NCI-H146 treated with DMSO at 0.1 percent for 48 hours (cell line): ENCODE measurements at regions not wholly inside any gene's neighbourhood (a gene's known extent, or its start where the extent isn't known, plus 50 kb on each side); places are given as distances from the start of the nearest gene placed in this dataset.
"Not testable (repeated sequence)": the region's sequence is repeated elsewhere in the genome, so short reads cannot be mapped to it uniquely, and the experiment has no call there.

Experiments
- DNase-seq: peaks from one replicate; lab custom pipeline; 2025; ENCODE audit not compliant: unreplicated experiment; lab: John Stamatoyannopoulos, UW

DNA sequence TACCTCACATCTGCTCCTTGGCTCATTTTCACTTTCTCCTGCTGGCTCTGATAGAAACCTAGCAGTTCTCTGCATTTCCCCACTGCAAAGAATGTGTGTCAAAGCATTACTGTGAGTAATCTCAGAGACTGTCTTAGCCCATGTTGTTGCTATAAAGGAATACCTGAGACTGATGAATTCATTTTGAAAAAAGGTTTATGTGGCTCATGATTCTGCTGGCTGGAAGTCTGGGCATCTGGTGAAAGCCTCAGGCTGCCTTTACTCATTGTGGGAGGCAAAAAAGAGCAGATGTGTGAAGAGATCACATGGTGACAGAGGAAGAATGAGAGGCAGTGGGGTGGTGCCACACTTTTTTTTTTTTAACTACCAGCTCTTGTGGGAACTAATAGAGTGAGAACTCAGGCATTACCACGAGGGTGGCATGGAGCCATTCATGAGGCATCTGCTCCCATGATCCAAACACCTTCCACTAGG is 191.6 kb upstream of the CTNND2 start:
- no peak for DNase-seq

DNA sequence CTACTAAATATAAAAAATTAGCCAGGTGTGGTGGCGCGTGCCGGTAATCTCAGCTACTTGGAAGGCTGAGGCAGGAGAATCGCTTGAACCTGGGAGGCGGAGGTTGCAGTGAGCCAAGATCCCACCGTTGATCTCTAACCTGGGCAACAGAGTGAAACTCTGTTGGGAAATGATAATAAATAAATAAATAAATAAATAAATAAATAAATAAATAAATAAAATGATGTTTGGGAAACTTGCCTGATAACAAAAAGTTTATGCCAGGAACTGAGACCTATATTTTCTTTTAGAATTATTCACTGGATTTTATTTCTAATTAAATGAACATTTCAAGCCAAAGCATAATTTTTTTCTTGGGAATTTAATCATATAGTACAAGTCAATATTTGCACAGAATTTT is 189.3 kb upstream of the CTNND2 start:
- DNase-seq, result no peak

DNA sequence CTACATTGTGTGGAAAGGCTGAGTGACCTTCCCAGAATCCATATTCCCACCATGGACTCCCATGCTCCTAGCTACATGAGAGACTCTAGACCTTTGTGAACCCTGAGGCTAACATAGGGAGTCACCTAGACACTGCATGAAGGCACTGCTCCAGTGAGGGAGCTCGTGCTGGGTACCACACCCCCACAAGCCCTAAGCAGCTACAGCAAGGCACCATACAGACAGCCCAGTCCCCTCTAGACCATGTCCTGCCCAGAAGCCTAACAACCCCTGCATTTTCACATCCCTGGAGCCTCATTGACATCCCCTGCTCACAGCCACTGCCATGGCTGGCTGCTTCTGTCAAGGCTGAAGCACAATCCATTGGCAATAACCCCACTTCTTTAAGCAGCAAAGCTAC is 176.5 kb upstream of the CTNND2 start:
- DNase-seq, result no peak

DNA sequence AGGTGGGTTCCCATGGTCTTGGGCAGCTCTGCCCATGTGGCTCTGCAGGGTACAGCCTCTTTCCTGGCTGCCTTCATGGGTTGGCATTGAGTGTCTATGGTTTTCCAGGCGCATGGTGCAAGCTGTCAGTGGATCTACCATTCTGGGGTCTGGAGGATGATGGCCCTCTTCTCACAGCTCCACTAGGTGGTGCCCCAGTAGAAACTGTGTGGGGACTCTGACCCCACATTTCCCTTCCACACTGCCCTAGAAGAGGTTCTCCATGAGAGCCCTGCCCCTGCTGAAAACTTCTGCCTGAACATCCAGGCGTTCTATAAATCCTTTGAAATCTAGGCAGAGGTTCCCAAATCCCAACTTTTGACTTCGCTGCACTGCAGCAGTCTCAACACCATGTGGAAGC is 174.0 kb upstream of the CTNND2 start:
- DNase-seq, result not testable (repeated sequence)

- DNase-seq, result no peak
Observed at GRCh38 chr5:12073426-12073825, 169.2 kb upstream of the CTNND2 start.

- DNase-seq, result no peak
Observed at GRCh38 chr5:12072441-12072840, 168.2 kb upstream of the CTNND2 start.

- DNase-seq, result no peak
Observed at GRCh38 chr5:12071455-12071854, 167.2 kb upstream of the CTNND2 start.

DNA sequence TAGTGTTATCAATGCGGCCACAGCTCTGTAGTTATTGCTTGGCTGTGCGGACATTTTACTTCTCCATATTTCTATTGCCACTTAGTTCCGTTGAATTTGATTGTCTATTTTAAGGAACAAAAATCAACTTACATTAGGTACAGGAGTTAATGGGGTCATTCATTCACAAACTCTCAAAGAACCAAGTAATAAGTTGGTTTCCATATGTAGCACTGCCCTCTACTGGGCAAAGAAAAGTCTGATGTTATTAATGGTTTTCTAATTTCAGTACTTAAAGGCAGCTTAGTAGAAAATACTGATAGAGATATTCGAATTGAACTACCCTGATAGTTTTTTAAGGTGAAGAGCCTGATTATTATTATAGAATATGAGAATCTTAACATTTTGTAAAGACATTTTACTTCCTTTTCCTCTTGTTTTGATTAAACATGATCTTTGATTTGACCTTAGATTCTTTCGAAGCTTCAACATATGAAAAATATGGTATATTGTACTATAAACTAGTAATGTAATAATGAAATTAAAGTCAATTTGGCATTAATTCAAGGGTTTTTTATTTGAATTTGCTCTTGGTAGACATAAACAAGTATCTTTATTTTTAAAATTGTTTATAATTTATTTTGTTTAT is 119.5 kb upstream of the CTNND2 start:
- no peak for DNase-seq

DNA sequence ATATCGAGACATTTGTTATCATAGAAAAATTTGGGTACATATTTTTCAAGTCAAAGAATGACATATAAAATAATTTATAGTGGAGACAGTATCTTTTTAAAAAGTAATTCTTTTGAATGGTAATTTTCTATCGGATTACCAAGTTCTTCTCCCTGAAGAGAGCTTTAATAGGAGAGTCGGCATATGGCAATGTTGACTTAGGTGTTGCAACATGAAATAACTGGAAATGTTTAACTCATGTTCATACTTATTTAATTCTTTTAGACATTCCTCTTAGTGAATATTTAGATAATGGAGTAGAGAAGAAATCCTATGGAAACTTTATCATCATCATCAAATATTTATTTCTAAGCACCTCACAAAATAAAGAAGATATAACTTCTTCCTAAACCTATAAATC is 118.2 kb upstream of the CTNND2 start:
- no peak for DNase-seq

- no peak for DNase-seq
Observed at GRCh38 chr5:12019306-12019705, 115.1 kb upstream of the CTNND2 start.

DNA sequence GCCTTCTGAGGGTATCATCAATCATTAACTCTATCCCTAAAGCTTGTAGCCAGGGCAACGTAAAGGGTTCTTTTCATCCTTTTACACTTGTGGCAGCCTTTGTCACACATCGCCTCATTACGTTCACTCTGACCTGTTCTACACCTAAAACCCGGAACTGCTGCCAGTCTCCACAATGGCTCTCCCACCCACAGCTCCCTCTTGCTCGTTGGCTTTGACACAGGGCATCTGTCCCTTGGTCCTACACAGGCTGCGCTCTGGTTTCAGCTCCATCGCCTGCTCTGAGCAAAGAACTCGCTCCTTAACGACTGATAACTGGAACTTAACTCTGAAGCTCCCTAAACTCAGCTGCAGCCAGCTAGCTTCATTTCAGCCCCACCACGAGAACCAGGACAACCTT is 112.8 kb upstream of the CTNND2 start:
- no peak for DNase-seq

- no peak for DNase-seq
Observed at GRCh38 chr5:12016159-12016746, 112.0 kb upstream of the CTNND2 start.

GRCh38 chr5:12013351-12013750 is 109.1 kb upstream of the CTNND2 start:
- DNase-seq, result no peak

GRCh38 chr5:12003680-12004079 is 99.4 kb upstream of the CTNND2 start:
- no peak for DNase-seq

GRCh38 chr5:11998397-11998796 is 94.2 kb upstream of the CTNND2 start:
- no peak for DNase-seq

DNA sequence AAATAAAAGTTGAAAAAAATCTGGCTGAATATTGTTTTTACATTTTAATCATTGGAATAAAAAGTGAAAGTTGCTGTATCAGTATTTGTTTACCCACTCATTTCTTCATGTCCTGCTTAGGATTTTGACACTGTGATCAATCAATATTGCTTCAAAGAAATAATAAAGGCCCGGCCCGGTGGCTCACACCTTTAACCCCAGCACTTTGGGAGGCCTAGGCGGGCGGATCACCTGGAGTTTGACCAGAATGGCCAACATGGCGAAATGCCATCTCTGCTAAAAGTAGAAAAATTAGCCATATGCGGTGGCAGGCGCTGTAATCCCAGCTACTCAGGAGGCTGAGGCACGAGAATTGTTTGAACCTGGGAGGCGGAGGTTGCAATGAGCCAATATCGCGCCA is 93.7 kb upstream of the CTNND2 start:
- no peak for DNase-seq

- no peak for DNase-seq
Observed at GRCh38 chr5:11992518-11992917, 88.3 kb upstream of the CTNND2 start.

- DNase-seq, result no peak
Observed at GRCh38 chr5:11985993-11986392, 81.7 kb upstream of the CTNND2 start.

- no peak for DNase-seq
Observed at GRCh38 chr5:11984196-11984595, 80.0 kb upstream of the CTNND2 start.

DNA sequence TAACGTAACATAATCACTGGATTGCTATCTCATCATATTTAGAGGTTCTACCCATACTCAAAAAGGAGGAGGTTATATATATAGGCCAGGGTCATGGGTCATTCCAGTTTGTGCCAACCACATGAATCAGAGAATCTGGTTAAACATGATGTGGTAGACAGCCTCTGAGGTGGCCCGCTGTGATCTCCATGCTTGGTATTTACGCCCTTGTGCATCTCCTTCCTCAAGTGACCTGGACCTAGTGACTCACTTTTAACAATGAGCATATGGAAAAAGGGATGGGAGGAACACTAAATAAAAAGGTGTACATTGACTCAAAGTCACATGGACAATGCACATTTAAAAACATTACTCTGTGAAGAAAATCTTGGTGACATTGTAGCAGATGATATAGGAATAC is 77.7 kb upstream of the CTNND2 start:
- no peak for DNase-seq

GRCh38 chr5:11977904-11978303 is 73.7 kb upstream of the CTNND2 start:
- DNase-seq, result no peak

DNA sequence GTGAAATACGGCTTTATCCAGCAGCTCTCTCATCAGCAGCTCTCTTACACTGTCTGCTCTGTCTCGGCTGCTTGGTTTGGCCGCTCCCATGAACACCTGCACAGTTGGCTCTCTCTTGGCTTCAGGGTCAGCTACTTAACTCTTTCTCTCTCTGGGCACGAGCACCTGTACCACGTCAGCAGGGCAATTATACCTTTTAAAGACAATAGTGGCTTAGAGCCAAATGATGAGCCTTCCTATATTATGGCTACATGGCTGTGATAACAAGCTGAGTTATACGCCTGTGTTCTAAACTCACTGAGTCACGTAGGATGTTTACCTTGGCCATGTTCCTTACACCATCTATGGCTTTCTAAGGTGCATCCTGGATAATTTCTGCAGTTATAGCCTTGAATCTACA is 69.2 kb upstream of the CTNND2 start:
- DNase-seq, result no peak

DNA sequence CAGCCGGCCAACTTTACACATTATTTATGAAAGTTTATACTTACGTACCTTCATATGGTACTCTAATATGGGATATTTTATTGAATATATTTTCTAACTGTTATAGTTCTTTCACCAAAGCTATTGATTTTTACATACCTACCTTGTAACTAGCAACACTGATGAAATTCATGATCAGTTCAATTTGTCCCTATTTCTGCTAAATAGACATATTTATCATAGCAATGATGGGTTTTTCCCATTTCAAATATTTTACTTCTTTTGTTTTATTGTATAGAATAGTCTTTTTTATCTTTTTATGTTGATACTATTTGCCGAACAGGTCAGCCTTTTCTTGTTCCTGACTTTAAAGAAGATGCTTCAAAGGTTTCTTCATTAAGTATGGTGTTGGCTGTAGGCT is 59.0 kb upstream of the CTNND2 start:
- no peak for DNase-seq
